GM18907 (cell line): ENCODE measurements at regions not wholly inside any gene's neighbourhood (a gene's known extent, or its start where the extent isn't known, plus 50 kb on each side); places are given as distances from the start of the nearest gene placed in this dataset.

Experiments used
- ATAC-seq: cut with Tn5 transposase; IDR thresholded peaks from one replicate; pipeline ENCODE4 v1.9.1; 2021; ENCODE audit warnings: mild to moderate bottlenecking, moderate library complexity; ENCODE audit not compliant: unreplicated experiment

DNA sequence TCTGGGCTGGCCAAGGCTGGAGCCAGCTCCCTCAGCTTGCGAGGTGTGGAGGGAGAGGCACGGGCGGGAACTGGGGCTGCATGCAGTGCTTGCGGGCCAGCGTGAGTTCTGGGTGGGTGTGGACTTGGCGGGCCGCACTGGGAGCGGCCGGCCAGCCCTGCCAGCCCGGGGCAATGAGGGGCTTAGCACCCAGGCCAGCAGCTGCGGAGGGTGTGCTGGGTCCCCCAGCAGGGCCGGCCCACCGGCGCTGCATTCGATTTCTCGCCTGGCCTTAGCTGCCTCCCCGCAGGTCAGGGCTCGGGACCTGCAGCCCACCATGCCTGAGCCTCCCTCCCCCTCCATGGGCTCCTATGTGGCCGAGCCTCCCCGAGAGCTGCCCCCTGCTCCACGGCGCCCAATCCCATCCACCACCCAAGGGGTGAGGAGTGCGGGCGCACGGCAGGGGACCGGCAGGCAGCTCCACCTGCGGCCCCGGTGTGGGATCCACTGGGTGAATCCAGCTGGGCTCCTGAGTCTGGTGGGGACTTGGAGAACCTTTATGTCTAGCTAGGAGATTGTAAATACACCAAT lies 302.6 kb upstream of the ADAMTS16 start:
- no peak for ATAC-seq

GRCh38 chr5:4845221-4845620 lies 294.9 kb upstream of the ADAMTS16 start:
- no peak for ATAC-seq

DNA sequence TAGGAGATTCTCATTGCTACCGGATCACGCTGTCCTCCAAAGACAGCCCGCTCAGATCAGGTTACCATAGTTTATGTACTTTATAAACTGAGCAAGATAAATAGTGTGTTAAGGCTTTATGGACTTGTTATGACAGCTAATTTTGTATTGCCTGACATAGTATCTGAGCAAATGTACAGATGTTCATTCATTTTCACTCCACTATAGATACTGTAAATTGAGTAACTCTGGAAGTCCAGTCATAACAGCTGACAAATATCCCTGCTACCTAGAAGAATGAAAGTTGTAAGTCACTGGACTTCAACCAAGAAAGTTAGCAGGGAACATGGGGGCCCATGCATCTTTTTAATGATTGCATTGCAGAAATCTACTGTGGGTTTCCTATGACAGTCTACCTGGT lies 292.4 kb upstream of the ADAMTS16 start:
- no peak for ATAC-seq

DNA sequence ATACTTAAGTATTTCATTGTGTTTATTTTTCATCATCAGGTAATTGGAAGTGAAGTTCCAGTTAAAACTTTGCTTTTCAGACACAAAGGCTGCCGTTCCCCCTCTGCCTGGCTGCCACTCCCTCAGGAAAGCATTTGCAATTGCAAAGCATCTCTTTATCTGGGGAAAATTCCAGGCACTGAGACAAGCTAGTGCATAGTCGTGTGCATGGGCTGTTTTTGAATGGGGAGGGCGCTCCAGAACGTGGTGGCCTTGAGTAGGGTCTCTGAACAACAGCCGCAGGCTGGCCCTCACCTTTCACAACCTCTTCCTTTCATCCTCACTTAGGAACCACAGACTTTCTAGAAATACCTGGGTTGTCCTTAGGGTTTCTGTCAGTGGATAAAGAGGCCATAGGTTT lies 285.1 kb upstream of the ADAMTS16 start:
- no peak for ATAC-seq

DNA sequence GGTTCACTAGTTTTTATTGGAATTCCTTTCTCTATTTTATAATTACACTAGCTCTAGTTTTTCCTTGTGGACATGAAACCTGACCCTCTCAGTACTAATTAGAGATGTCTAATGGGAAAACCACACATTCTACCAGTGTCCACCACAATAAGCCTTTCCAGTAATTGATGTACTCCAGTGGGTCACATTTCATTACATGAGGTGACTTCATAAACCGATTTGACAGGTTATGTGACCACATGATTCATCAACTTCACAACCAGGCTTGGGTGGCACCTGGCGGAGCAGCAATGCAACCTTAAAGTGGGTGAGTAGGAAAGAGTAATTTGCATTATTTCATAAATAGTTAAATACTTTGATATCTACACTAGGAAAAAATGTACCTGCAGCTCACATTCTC lies 284.2 kb upstream of the ADAMTS16 start:
- no peak for ATAC-seq

DNA sequence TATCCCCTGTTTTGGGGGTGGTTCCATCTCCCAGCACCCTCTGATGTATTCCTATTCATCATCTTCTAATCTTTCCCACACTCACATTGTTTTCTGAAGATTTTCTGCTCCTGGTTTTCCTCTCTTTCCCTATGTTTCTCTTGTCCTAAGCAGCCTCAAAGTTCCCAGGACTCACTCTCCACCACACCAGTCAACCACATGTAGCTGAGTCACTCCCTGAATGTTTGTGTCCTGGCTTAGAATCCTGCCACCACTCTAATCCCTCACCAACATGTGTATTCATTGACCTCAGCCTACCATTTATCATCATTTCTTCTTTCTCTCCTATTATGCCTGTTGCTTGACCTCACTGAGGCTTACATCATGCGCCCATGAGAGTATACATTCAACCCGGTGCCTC lies 282.4 kb upstream of the ADAMTS16 start:
- ATAC-seq = no peak

DNA sequence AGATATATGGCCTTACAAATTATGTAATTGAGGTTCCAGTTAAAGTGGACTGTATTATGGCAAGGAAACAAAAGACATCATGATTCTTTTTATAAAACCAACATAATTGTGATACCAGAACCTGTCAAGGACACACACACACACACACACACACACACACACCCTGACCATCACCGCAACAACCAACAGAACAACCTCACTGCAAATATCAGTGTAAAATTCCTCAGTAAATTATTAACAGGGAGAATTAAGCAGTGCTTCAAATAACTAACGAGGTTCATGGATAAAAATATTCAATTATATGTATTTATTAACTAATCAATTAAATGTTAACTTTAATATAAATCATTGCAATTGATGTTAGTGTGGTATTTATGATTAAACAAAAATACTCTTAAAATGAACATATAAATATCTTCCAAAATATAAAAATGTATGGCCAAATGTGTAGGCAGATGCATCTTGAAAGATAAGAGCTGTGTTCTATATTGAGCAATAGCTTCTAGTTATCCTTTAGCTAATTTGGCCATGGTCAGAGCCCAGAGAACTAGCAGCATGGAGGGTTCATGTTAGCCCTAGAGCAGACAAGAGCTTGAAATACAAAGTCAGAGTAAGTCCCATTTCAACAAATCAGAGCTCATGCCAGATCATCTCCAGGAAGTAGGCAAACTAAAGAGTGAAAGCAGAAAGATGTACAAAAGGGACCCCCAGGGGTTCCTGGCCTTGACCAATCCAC lies 280.5 kb upstream of the ADAMTS16 start:
- no peak for ATAC-seq

DNA sequence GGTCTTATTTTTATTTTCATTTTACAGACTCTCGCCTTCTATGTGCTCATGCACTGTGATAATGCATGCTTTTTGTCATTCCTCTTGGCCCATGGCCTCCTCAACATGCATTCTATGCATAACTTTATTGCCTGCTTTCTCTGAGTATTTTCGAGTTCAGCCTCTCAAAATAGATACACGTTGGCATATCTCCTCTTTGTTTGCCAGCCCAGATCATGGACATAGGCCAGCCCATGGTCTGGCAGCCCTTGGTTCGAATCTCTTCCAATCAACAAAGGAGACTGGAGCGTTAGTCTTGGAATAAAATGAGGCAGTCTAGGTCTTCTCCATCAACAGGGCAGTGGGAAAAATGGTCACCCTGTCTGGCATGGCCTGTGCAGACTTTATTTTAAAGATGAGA lies 279.5 kb upstream of the ADAMTS16 start:
- no peak for ATAC-seq

DNA sequence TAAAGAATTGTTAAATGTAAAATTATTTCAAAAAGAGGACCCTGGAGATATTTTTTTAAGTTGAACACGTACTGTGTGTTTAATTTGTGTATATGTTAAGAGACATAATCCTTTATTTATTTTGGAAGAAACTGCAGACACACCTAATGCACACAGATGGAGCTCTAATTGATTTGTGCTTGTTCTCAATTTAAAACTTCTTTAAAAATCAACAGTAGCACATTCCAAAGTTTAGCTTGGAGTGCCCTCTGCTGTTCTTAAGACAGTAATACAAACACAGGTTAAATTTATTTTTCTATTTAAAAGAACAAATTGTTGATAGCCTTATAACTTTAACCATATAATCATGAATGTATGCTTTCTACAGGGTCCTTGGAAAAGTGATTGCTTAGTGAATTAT lies 277.6 kb upstream of the ADAMTS16 start:
- ATAC-seq = no peak

- ATAC-seq = no peak
Measured at GRCh38 chr5:4866131-4866659, 273.9 kb upstream of the ADAMTS16 start.

DNA sequence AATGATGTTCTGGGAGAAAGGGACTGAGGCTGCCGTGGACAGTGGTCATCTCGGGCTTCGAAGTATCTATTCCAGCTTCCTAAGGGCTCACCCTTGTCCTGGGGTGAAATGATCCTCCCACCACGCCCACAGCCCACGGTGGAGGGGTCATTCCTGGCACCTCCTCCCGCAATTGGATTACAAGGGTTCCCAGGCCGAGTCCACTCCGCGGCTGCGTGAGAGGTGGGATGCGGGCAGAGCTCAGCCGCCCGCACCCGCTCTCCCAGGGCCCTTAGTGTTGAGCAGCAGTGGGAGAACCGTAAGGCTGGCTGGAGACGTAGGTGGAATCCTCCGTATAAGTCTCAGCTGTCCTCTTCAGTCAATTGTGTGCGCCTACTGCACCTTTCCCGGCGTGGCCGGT lies 273.3 kb upstream of the ADAMTS16 start:
- no peak for ATAC-seq

DNA sequence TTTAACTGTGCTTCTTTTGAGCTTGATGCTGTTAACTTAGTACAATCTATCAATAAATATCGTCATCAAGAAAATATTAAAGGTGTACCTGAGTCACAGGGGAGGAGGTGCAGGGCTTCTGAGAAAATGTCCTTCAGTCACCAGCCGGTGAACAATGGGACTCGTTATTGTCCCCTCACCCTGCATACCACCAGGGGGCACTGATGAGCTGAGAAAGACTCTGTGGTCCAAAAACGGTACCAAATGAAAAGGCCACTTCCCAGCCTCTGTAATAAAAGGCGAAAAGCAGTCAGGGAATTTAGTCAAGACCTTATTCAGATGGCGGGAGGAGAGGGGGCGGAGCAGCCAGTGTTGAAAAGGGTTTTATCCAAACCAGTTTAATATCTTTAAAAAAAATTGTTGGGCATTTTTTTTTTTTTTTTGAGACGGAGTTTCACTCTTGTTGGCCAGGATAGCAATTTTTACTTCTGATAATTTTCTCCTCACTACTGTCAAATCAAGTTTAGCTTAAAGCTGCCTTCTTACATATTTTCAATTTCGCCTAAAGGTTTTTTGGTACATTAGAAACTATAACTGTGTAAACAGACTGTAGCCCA lies 271.9 kb upstream of the ADAMTS16 start:
- ATAC-seq = peak; percentile 77

- ATAC-seq = no peak
Measured at GRCh38 chr5:4873652-4874051, 266.5 kb upstream of the ADAMTS16 start.

GRCh38 chr5:4874097-4874496 lies 266.0 kb upstream of the ADAMTS16 start:
- no peak for ATAC-seq

DNA sequence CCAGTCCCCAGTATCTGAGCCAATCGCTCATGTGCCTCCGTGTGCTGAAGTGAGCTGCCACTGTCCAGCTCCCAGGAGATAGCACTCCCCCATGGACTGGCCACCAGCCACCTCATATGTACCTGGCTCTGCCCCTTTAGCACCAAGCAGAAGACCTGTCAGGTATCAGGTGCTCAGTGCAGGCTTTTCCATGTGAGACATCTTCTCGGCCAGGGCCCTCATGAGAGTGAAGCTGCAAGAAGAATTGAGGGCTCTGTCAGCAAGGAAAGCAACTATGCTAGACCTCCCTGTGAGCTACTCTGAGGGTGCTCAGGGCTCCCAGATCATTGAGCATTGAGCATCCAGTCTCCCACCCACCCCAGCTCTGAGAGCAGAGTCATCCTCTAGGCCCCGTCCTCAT lies 264.2 kb upstream of the ADAMTS16 start:
- ATAC-seq = no peak

GRCh38 chr5:4876804-4877203 lies 263.3 kb upstream of the ADAMTS16 start:
- ATAC-seq = no peak

DNA sequence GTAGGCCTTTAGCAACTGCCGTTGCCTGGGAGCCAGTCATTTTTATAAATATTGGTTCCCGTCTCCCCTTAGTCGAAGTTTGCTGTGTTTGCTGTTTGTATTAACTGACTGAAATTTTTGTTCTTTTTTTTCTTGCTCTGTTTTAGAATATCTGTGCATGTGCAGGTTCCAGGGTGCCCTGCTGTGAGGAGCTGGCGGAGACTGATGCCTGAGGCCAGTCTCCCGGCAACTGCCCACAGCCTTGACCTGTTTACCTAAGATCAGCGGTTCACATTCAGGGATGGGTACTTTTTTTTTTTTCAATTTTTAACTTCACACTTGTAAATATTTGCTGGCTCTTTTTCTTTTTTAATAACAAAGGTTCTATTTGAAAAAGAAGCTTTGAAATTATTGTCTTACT lies 262.6 kb upstream of the ADAMTS16 start:
- no peak for ATAC-seq

GRCh38 chr5:4879075-4879474 lies 261.1 kb upstream of the ADAMTS16 start:
- ATAC-seq = no peak

DNA sequence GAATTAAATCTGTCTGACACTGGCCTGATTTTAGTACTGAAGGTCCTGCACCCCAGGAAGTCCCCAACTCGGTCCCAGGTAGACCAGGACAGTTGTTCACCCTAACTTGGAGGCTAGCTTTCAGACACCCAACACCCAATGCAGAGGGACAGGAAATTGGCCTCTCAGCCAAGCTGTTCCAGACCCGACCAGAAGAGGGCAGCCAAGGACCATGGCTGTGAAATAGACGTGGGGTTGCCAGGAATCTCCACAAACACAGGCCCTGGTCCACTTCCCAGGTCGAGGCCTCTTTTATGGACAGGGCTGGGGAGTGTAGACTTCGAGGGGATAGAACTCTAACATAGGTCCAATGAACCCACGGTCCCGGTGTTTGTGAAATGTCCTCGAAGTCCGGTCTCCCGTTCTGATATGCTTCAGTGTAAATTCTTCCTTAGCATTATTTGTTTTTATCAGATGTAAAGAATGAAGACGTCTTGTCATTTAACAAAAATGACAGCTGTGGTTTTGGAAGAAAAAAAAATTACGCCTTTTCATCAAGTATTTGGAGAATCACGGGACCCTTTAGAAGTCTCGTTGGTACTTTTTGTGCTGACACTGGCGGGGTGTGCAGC lies 260.3 kb upstream of the ADAMTS16 start:
- ATAC-seq = peak; percentile 78

- no peak for ATAC-seq
Measured at GRCh38 chr5:4880304-4880741, 259.8 kb upstream of the ADAMTS16 start.

DNA sequence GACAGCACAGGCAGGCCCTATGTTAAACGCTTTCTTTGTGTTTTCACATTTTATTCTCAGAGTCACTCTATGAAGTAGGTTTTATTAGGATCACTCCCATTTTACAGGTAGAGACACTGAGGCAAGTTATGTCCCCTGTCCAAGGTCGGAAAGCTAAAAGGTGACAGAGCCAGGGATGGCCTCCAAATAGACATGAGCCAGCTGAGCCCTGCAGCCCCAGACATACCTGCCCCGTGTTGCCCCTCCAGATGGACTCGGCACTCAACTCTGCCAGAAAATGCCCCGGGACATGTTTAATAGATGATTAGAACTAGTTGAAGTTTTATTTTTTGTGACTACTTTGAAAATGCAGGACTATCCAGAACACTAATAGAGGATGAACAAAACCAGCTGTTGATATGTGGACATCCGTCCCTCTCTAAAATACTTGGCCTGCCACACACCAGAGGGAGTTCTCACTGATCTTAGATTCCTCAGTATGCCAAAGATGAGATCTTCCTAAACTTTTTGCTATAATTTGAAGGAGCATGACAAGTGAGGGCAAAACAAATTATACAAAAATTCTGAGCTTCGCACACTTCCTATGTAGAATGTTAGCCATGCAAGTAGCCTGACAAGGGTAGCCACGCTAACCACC lies 258.6 kb upstream of the ADAMTS16 start:
- no peak for ATAC-seq
